Prostate gland (tissue), 2 donors: ENCODE measurements at regions not wholly inside any gene's neighbourhood (a gene's known extent, or its start where the extent isn't known, plus 50 kb on each side); places are given as distances from the start of the nearest gene placed in this dataset.

ENCODE experiments used
- DNase-seq: peaks from one replicate; pipeline ENCODE4 v3.0.0-alpha.2; 2019; ENCODE audit warnings: low spot score
- H3K27ac ChIP-seq, 2 donors: fragments of 200-600 bp; sonication (generic); 2 replicates each; pipeline ENCODE4 v1.5.1; 2017 to 2019
- H3K27me3 ChIP-seq: fragments of 200-600 bp; sonication (generic); replicated peaks from 2 replicates; pipeline ENCODE4 v1.5.1; 2019; ENCODE audit not compliant: insufficient read depth
- H3K36me3 ChIP-seq, 2 donors: fragments of 200-600 bp; sonication (generic); 1 replicate in 1 of 2; 2 replicates in 1 of 2; pipeline versions ENCODE4 v1.5.1 to v1.8.1; 2017 to 2019
- H3K4me1 ChIP-seq: fragments of 200-600 bp; sonication (generic); replicated peaks from 2 replicates; pipeline ENCODE4 v1.5.1; 2019
- H3K4me3 ChIP-seq, 2 donors: fragments of 200-600 bp; sonication (generic); 2 replicates each; pipeline ENCODE4 v1.5.1; 2017 to 2019
- H3K9me3 ChIP-seq: fragments of 200-600 bp; sonication (generic); 2 replicates; pipeline ENCODE4 v1.5.1; 2017
- POLR2A ChIP-seq: fragments of 450-650 bp; IDR thresholded peaks from one replicate; pipeline ENCODE4 v1.6.1; 2016; ENCODE audit warnings: antibody characterized with exemption, mild to moderate bottlenecking
- POLR2AphosphoS5 ChIP-seq: sonication (generic); formaldehyde crosslinking; IDR thresholded peaks from one replicate; pipeline ENCODE4 v1.6.1; 2017; ENCODE audit warnings: antibody characterized with exemption
- WGBS: methylation state at CpG from one replicate; pipeline ENCODE4 v1.1.5; 2018; 5-methylcytosine and 5-hydroxymethylcytosine counted together
- intact Hi-C: fragments of 100-400 bp; cut with DNase I; formaldehyde crosslinking; loops from one replicate; pipeline ENCODE4 v1.14.2; 2022
- TF ChIP-seq, protein P1 (sequence below), 4 experiments: fragments of 200-600 bp in 2 of 4; fragments of 450-650 bp in 2 of 4; sonication (generic) in 2 of 4; IDR thresholded peaks; 1 replicate in 3 of 4; 2 replicates in 1 of 4; pipeline ENCODE4 v1.5.1; 2016 to 2019; ENCODE audit warnings: antibody characterized with exemption in 4 of 4, mild to moderate bottlenecking in 2 of 4, moderate library complexity in 2 of 4

DNA sequence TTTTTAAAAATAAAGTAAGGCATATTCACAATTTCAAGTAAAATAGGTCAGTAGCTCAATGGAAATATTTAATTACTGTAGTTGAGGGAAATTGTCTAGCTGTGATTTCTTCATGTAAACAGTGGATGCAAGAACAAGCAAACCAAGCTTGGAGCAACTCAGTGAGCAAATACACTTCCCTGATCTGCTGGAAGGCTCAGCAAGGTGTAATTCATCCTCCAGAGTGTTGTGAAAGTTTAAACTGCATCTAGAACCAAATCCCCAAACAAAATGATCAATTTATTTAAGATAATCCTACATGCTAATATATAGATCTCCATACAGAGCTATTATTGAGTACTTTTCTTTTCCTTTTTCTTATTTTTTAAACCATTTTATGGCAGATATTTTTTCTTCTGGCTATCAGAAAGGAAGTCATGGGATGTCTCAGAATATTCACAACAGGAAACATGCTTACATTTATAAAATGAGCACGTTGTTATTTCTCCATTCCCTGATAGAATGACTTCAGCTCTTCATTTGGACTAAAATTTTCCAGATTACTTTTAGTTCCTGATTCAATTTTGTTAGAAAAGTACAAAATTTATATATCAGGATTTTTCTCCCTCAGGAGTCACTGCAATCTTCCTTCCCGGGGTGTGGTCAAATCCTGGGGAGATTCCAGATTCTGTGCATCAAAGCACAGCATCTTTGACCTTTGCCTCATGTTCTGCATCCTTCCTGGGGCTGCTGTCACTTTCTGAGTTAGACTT is 219.2 kb upstream of the ELL2 start:
- Histone ChIP-seq H3K27ac (no peak overlapping the region), H3K27me3 (no peaks in the 10 kb centered on the region), H3K36me3 (no peaks in the 10 kb centered on the region), H3K4me3 (no peak overlapping the region), H3K9me3 (no peaks in the 10 kb centered on the region), H3K4me1 (no peaks in the 10 kb centered on the region)
- no peak for DNase-seq
- no peak for TF ChIP-seq POLR2AphosphoS5
- TF ChIP-seq, protein P1, sequence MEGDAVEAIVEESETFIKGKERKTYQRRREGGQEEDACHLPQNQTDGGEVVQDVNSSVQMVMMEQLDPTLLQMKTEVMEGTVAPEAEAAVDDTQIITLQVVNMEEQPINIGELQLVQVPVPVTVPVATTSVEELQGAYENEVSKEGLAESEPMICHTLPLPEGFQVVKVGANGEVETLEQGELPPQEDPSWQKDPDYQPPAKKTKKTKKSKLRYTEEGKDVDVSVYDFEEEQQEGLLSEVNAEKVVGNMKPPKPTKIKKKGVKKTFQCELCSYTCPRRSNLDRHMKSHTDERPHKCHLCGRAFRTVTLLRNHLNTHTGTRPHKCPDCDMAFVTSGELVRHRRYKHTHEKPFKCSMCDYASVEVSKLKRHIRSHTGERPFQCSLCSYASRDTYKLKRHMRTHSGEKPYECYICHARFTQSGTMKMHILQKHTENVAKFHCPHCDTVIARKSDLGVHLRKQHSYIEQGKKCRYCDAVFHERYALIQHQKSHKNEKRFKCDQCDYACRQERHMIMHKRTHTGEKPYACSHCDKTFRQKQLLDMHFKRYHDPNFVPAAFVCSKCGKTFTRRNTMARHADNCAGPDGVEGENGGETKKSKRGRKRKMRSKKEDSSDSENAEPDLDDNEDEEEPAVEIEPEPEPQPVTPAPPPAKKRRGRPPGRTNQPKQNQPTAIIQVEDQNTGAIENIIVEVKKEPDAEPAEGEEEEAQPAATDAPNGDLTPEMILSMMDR (IDR thresholded peaks at IDR 0.05): no peak
- no peak for TF ChIP-seq POLR2A
- intact Hi-C loops: no loop called here
- WGBS: 79% methylated on average over 2 of the region's 2 CpGs

DNA sequence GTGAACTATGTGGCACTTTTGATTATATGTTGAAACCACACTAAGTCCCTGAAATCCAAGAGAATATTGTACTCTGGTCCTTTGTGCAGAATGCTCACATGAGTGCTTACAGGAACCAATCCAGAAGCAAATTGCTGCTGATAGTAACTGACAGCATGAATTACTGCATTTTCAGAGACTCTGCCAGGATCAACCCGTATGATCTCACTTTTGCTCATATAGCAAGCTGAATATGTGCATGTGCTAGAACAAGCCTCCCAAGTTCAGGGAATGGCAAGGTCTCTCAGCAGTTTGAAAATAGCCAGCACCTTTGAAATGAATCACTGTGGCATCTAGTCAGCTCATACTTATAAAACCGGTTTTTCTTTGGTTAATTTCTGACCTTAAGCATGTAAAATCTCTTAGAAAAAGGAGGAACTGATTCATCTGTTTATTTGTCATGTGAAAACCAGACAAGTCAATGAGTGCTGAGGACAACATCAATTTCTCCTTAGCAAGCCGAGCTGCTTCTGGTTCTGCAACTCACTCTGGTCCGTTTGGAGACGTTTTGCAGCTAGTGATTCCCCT is 215.7 kb upstream of the ELL2 start:
- WGBS: 28% methylated on average over 5 of the region's 5 CpGs
- H3K4me3 ChIP-seq: no peak overlapping the region
- TF ChIP-seq, protein P1 (IDR thresholded peaks at IDR 0.05): no peak
- peak; percentile 8 for TF ChIP-seq POLR2AphosphoS5
- intact Hi-C loops: no loop called here
- H3K9me3 ChIP-seq: no peaks in the 10 kb centered on the region
- H3K36me3 ChIP-seq: no peaks in the 10 kb centered on the region
- no peaks in the 10 kb centered on the region for H3K27me3 ChIP-seq
- H3K27ac ChIP-seq: no peak overlapping the region
- no peak for DNase-seq
- H3K4me1 ChIP-seq: no peaks in the 10 kb centered on the region

DNA sequence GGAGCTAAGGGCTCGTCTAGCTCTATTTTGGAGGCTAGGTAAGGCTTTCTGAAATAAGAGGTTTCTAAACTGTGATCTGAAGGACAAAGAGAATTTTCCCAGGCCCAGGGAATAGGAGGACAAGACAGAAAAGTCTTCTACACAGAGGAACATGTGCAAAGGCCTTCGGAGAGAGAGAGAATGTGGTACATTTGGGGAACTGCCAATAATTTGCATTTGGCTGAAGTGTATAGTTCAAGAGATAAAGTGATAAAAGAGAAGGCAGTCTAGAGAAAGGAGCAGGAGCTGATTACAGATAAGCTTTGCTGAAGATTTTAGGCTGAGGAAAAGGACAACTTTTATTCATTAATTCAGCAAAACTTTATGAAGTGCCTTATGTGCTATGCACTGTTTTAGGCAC is 214.4 kb upstream of the ELL2 start:
- TF ChIP-seq POLR2AphosphoS5: no peak
- no peaks in the 10 kb centered on the region for H3K27me3 ChIP-seq
- 49% methylated on average over 2 of the region's 2 CpGs for WGBS

DNA sequence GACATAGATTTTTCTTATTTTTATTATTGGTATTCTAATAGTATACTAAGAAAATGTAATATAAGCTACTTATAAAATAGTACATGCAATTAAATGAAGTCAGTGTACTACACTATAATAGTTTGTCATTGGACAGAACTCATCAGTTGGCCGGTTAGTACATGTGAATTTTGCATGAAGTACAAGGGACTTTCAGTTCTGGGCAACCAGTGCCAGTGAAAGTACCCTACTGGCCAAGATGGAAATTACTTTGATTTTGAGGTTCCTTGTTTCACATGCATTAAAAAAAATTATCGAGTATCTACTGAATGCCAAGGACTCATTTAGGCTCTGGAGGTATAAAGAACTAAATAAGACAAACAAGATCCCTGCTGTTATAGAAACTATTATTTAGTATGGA is 213.4 kb upstream of the ELL2 start:
- H3K4me3 ChIP-seq: no peak overlapping the region
- H3K27ac ChIP-seq: no peak overlapping the region
- no peaks in the 10 kb centered on the region for H3K9me3 ChIP-seq
- no peak for DNase-seq
- no peaks in the 10 kb centered on the region for H3K4me1 ChIP-seq
- no peak for TF ChIP-seq POLR2A
- TF ChIP-seq POLR2AphosphoS5: no peak
- TF ChIP-seq, protein P1 (IDR thresholded peaks at IDR 0.05): no peak
- WGBS: 91% methylated on average over 2 of the region's 2 CpGs
- H3K27me3 ChIP-seq: no peaks in the 10 kb centered on the region
- H3K36me3 ChIP-seq: no peaks in the 10 kb centered on the region
- intact Hi-C loops: no loop called here

More for the DNA sequence above, 214.4 kb upstream of the ELL2 start:
- Histone ChIP-seq H3K9me3 (no peaks in the 10 kb centered on the region), H3K4me3 (no peak overlapping the region), H3K4me1 (no peaks in the 10 kb centered on the region), H3K36me3 (no peaks in the 10 kb centered on the region), H3K27ac (no peak overlapping the region)
- no peak for DNase-seq
- intact Hi-C loops: no loop called here

DNA sequence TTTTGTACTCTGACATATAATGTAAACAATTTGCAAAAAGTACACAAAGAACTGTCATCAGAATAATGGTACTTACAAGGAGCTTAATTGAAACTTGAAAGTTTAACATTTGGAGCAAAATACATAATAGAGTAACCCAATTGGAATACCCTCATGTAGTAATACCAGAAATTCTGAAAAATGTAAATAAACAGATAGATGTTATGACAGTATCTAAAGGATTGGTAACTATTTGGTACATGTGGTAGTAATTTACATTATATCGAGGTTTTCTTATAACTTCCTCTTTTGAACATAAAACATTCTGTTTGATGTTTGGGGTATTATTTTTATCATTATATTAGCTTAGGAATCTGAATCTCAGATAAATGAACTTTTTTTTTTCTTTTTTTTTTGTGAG is 211.7 kb upstream of the ELL2 start:
- Histone ChIP-seq H3K9me3 (no peaks in the 10 kb centered on the region), H3K4me1 (no peaks in the 10 kb centered on the region), H3K4me3 (no peak overlapping the region), H3K27me3 (no peaks in the 10 kb centered on the region), H3K36me3 (no peaks in the 10 kb centered on the region), H3K27ac (no peak overlapping the region)
- TF ChIP-seq POLR2AphosphoS5: no peak
- TF ChIP-seq, protein P1 (IDR thresholded peaks at IDR 0.05): no peak
- TF ChIP-seq POLR2A: no peak
- intact Hi-C loops: no loop called here
- DNase-seq: no peak
- WGBS: 89% methylated on average over 1 of the region's 1 CpG
